ENCODE measurements at regions not wholly inside any gene's neighbourhood (a gene's known extent, or its start where the extent isn't known, plus 50 kb on each side); places are given as distances from the start of the nearest gene placed in this dataset.

- no peak for DNase-seq
Observed at GRCh38 chr10:92747066-92747465, 57.3 kb downstream of the HHEX start.

GRCh38 chr10:92747600-92747999 lies 57.8 kb downstream of the HHEX start:
- peak; percentile 78 for DNase-seq

- no peak for DNase-seq
Observed at GRCh38 chr10:92750791-92751533, 61.2 kb downstream of the HHEX start.

- no peak for DNase-seq
Observed at GRCh38 chr10:92751534-92751811, 61.7 kb downstream of the HHEX start.

- no peak for DNase-seq
Observed at GRCh38 chr10:92751827-92752226, 62.1 kb downstream of the HHEX start.

- no peak for DNase-seq
Observed at GRCh38 chr10:92753865-92754264, 64.1 kb downstream of the HHEX start.

- no peak for DNase-seq
Observed at GRCh38 chr10:92755725-92756124, 66.0 kb downstream of the HHEX start.

- DNase-seq = peak; percentile 55
Observed at GRCh38 chr10:92756201-92757065, 66.7 kb downstream of the HHEX start.

- peak; percentile 68 for DNase-seq
Observed at GRCh38 chr10:92757066-92757710, 67.4 kb downstream of the HHEX start.

- no peak for DNase-seq
Observed at GRCh38 chr10:92757711-92758104, 68.0 kb downstream of the HHEX start.

GRCh38 chr10:92758594-92758993 lies 68.8 kb downstream of the HHEX start:
- no peak for DNase-seq

GRCh38 chr10:92760609-92761008 lies 70.9 kb downstream of the HHEX start:
- DNase-seq = no peak

- no peak for DNase-seq
Observed at GRCh38 chr10:92761571-92761970, 71.8 kb downstream of the HHEX start.

GRCh38 chr10:92763634-92764155 lies 73.9 kb downstream of the HHEX start:
- DNase-seq = no peak

- DNase-seq = no peak
Observed at GRCh38 chr10:92766451-92766850, 76.7 kb downstream of the HHEX start.

GRCh38 chr10:92768104-92768503 lies 78.3 kb downstream of the HHEX start:
- no peak for DNase-seq

- no peak for DNase-seq
Observed at GRCh38 chr10:92773776-92774175, 74.5 kb upstream of the EXOC6 start.

GRCh38 chr10:92778091-92778490 lies 70.2 kb upstream of the EXOC6 start:
- DNase-seq = no peak

GRCh38 chr10:92785118-92785517 lies 63.2 kb upstream of the EXOC6 start:
- DNase-seq = no peak

- DNase-seq = peak; percentile 12
Observed at GRCh38 chr10:92787557-92788152, 60.7 kb upstream of the EXOC6 start.

GRCh38 chr10:92789067-92789466 lies 59.3 kb upstream of the EXOC6 start:
- DNase-seq = peak; percentile 20

- DNase-seq = no peak
Observed at GRCh38 chr10:92789786-92790185, 58.5 kb upstream of the EXOC6 start.

GRCh38 chr10:92790440-92790839 lies 57.9 kb upstream of the EXOC6 start:
- no peak for DNase-seq

Data from CD4-positive, alpha-beta T cell treated with Interferon gamma for 1 hour (primary cell).